Neuronal stem cell (in vitro differentiated cells): ENCODE measurements at regions not wholly inside any gene's neighbourhood (a gene's known extent, or its start where the extent isn't known, plus 50 kb on each side); places are given as distances from the start of the nearest gene placed in this dataset.

Experiments used
- DNase-seq: peaks from one replicate; pipeline ENCODE4 v3.0.0-alpha.2; 2013; ENCODE audit warnings: low spot score
- H2AFZ ChIP-seq: one replicate; pipeline ENCODE4 v1.6.1; 2013; ENCODE audit warnings: mild to moderate bottlenecking, low read length, inconsistent platforms
- H2AK5ac ChIP-seq: 2 replicates; pipeline ENCODE4 v1.6.1; 2013; ENCODE audit warnings: low read depth, mild to moderate bottlenecking, inconsistent platforms, low read length, moderate library complexity, mixed read lengths
- H2BK120ac ChIP-seq: 2 replicates; pipeline ENCODE4 v1.6.1; 2013; ENCODE audit warnings: low read depth, mild to moderate bottlenecking, inconsistent platforms, low read length, moderate library complexity, mixed read lengths
- H2BK12ac ChIP-seq: one replicate; pipeline ENCODE4 v1.6.1; 2013; ENCODE audit warnings: low read length, inconsistent platforms
- H2BK15ac ChIP-seq: 2 replicates; pipeline ENCODE4 v1.6.1; 2013; ENCODE audit warnings: mild to moderate bottlenecking, low read length, inconsistent platforms, mixed read lengths
- H2BK5ac ChIP-seq: one replicate; pipeline ENCODE4 v1.6.1; 2013; ENCODE audit warnings: inconsistent platforms, mild to moderate bottlenecking, low read length, moderate library complexity
- H3K14ac ChIP-seq: one replicate; pipeline ENCODE4 v1.6.1; 2013; ENCODE audit warnings: low read length, inconsistent platforms
- H3K18ac ChIP-seq: 2 replicates; pipeline ENCODE4 v1.6.1; 2013; ENCODE audit warnings: low read length, inconsistent platforms
- H3K23ac ChIP-seq: 2 replicates; pipeline ENCODE4 v1.6.1; 2013; ENCODE audit warnings: low read depth, mild to moderate bottlenecking, mixed read lengths, low read length, inconsistent platforms; ENCODE audit not compliant: poor library complexity
- H3K27ac ChIP-seq: replicated peaks from 3 replicates; pipeline ENCODE4 v1.5.1; 2013; ENCODE audit warnings: low read length, inconsistent platforms
- H3K27me3 ChIP-seq, 3 experiments: 2 replicates each; pipeline ENCODE4 v1.6.1; 2013; ENCODE audit warnings: low read length in 3 of 3, mild to moderate bottlenecking in 2 of 3, inconsistent platforms in 1 of 3, low read depth in 1 of 3, mixed read lengths in 1 of 3, moderate library complexity in 1 of 3; ENCODE audit not compliant: control insufficient read depth in 3 of 3, insufficient read depth in 3 of 3
- H3K36me3 ChIP-seq, 2 donors: replicated peaks in 1 of 2; 2 replicates each; pipeline ENCODE4 v1.6.1; 2013; ENCODE audit warnings: low read length in 2 of 2; ENCODE audit not compliant: control insufficient read depth in 2 of 2, insufficient read depth in 2 of 2
- H3K4ac ChIP-seq: 2 replicates; pipeline ENCODE4 v1.6.1; 2013; ENCODE audit warnings: inconsistent platforms, mild to moderate bottlenecking, low read length, moderate library complexity
- H3K4me1 ChIP-seq, 2 donors: 1 replicate in 1 of 2; 2 replicates in 1 of 2; pipeline ENCODE4 v1.6.1; 2013; ENCODE audit warnings: low read length in 2 of 2, low read depth in 1 of 2; ENCODE audit not compliant: control insufficient read depth in 2 of 2, insufficient read depth in 1 of 2
- H3K4me2 ChIP-seq: one replicate; pipeline ENCODE4 v1.6.1; 2013; ENCODE audit warnings: mild to moderate bottlenecking, low read length, inconsistent platforms; ENCODE audit not compliant: insufficient read depth, poor library complexity, severe bottlenecking
- H3K4me3 ChIP-seq, 2 donors: 2 replicates each; pipeline ENCODE4 v1.5.1; 2013; ENCODE audit warnings: low read length in 2 of 2, mild to moderate bottlenecking in 2 of 2, inconsistent platforms in 1 of 2, moderate library complexity in 1 of 2
- H3K79me1 ChIP-seq: one replicate; pipeline ENCODE4 v1.6.1; 2013; ENCODE audit warnings: low read depth, mild to moderate bottlenecking, inconsistent platforms, low read length, moderate library complexity
- H3K9ac ChIP-seq: one replicate; pipeline ENCODE4 v1.6.1; 2013; ENCODE audit warnings: mild to moderate bottlenecking, low read depth, low read length, inconsistent platforms; ENCODE audit not compliant: poor library complexity
- H3K9me3 ChIP-seq, 2 donors: replicated peaks in 1 of 2; 2 replicates each; pipeline versions ENCODE3 to v1.6.1; 2013; ENCODE audit warnings: low read length in 2 of 2, mild to moderate bottlenecking in 2 of 2, inconsistent platforms in 1 of 2, low read depth in 1 of 2, mixed read lengths in 1 of 2, moderate library complexity in 1 of 2; ENCODE audit not compliant: control insufficient read depth in 2 of 2, insufficient read depth in 1 of 2
- H4K8ac ChIP-seq: one replicate; pipeline ENCODE4 v1.6.1; 2013; ENCODE audit warnings: low read depth, mild to moderate bottlenecking, inconsistent platforms, low read length, moderate library complexity
- H4K91ac ChIP-seq: one replicate; pipeline ENCODE4 v1.6.1; 2013; ENCODE audit warnings: low read length, low read depth, mild to moderate bottlenecking, inconsistent platforms; ENCODE audit not compliant: poor library complexity
- WGBS, 2 donors: extraction: QIAGEN DNeasy Blood & Tissue Kit; methylation state at CpG; one replicate each; pipeline ENCODE4 v1.1.7; 2013; ENCODE audit warnings: missing lambda C conversion rate in 2 of 2, mixed read lengths in 1 of 2; ENCODE audit not compliant: insufficient read length in 2 of 2, insufficient replicate concordance in 1 of 2; ENCODE audit errors: extremely low coverage in 2 of 2; 5-methylcytosine and 5-hydroxymethylcytosine counted together

GRCh38 chr13:91155512-91156114 is 191.9 kb upstream of the MIR17HG start:
- Histone ChIP-seq H2AK5ac (no peak overlapping the region), H4K91ac (no peak overlapping the region), H2BK120ac (no peak overlapping the region), H2BK5ac (no peak overlapping the region), H3K4me1 (peaks cover 1 to 12% of the 10 kb centered on the region in 2 donors), H3K14ac (no peak overlapping the region), H3K27me3 (no peaks in the 10 kb centered on the region), H3K4me2 (no peak overlapping the region), H2BK12ac (no peak overlapping the region), H3K4ac (no peak overlapping the region), H2AFZ (peak overlapping the region; percentile 74), H3K9me3 (peaks cover 0 to 1% of the 10 kb centered on the region in 2 donors), H3K23ac (no peak overlapping the region), H3K9ac (no peak overlapping the region), H3K4me3 (no peak overlapping the region), H2BK15ac (no peak overlapping the region), H4K8ac (no peak overlapping the region), H3K27ac (peak overlapping the region; percentile 4), H3K36me3 (no peaks in the 10 kb centered on the region), H3K18ac (no peak overlapping the region), H3K79me1 (no peaks in the 10 kb centered on the region)
- no CpG with 5 or more reads among the region's 5 CpGs for WGBS, 2 donors
- no peak for DNase-seq

GRCh38 chr13:91157273-91158016 is 190.0 kb upstream of the MIR17HG start:
- Histone ChIP-seq H2AFZ (no peak overlapping the region), H3K4me2 (no peak overlapping the region), H3K4me3 (no peak overlapping the region), H3K9me3 (peaks cover 0 to 6% of the 10 kb centered on the region in 2 donors), H3K9ac (no peak overlapping the region), H3K79me1 (no peaks in the 10 kb centered on the region), H3K4ac (no peak overlapping the region), H3K18ac (no peak overlapping the region), H2BK120ac (no peak overlapping the region), H4K91ac (no peak overlapping the region), H3K27me3 (no peaks in the 10 kb centered on the region), H4K8ac (no peak overlapping the region), H2BK12ac (no peak overlapping the region), H2BK5ac (no peak overlapping the region), H2AK5ac (no peak overlapping the region), H3K14ac (no peak overlapping the region), H3K4me1 (peaks cover 1 to 10% of the 10 kb centered on the region in 2 donors), H3K27ac (no peak overlapping the region), H3K36me3 (no peaks in the 10 kb centered on the region), H3K23ac (no peak overlapping the region), H2BK15ac (no peak overlapping the region)
- no peak for DNase-seq
- no CpG with 5 or more reads among the region's 4 CpGs for WGBS, 2 donors

- no peaks in the 10 kb centered on the region for H3K36me3 ChIP-seq
- H2BK15ac ChIP-seq: no peak overlapping the region
- H3K4ac ChIP-seq: no peak overlapping the region
- H2AFZ ChIP-seq: no peak overlapping the region
- no peaks in the 10 kb centered on the region for H3K27me3 ChIP-seq
- peaks cover 1 to 10% of the 10 kb centered on the region in 2 donors for H3K4me1 ChIP-seq
- no peak overlapping the region for H3K27ac ChIP-seq
- no peak for DNase-seq
- no peak overlapping the region for H4K8ac ChIP-seq
- no peak overlapping the region for H2BK5ac ChIP-seq
- no peak overlapping the region for H3K14ac ChIP-seq
- H4K91ac ChIP-seq: no peak overlapping the region
- H3K23ac ChIP-seq: no peak overlapping the region
- no peaks in the 10 kb centered on the region for H3K79me1 ChIP-seq
- no peak overlapping the region for H2AK5ac ChIP-seq
- peaks cover 0 to 6% of the 10 kb centered on the region in 2 donors for H3K9me3 ChIP-seq
- no peak overlapping the region for H3K4me3 ChIP-seq
- no CpG with 5 or more reads among the region's 4 CpGs for WGBS, 2 donors
- no peak overlapping the region for H3K18ac ChIP-seq
- H2BK12ac ChIP-seq: no peak overlapping the region
- no peak overlapping the region for H2BK120ac ChIP-seq
- no peak overlapping the region for H3K9ac ChIP-seq
- H3K4me2 ChIP-seq: no peak overlapping the region
These were observed 189.5 kb upstream of the MIR17HG start for GRCh38 chr13:91158017-91158395.

- H3K4ac ChIP-seq: no peak overlapping the region
- peaks cover 0 to 11% of the 10 kb centered on the region in 2 donors for H3K9me3 ChIP-seq
- WGBS, 2 donors: no CpG with 5 or more reads among the region's 3 CpGs
- no peaks in the 10 kb centered on the region for H3K36me3 ChIP-seq
- no peak overlapping the region for H3K27ac ChIP-seq
- no peak for DNase-seq
- H3K23ac ChIP-seq: no peak overlapping the region
- no peak overlapping the region for H3K18ac ChIP-seq
- H3K79me1 ChIP-seq: no peaks in the 10 kb centered on the region
- no peak overlapping the region for H4K8ac ChIP-seq
- no peak overlapping the region for H2BK15ac ChIP-seq
- peak overlapping the region; percentile 44 for H2BK5ac ChIP-seq
- no peak overlapping the region for H3K4me3 ChIP-seq
- no peak overlapping the region for H3K9ac ChIP-seq
- H2AFZ ChIP-seq: no peak overlapping the region
- H3K4me2 ChIP-seq: no peak overlapping the region
- no peaks in the 10 kb centered on the region for H3K27me3 ChIP-seq
- H2BK120ac ChIP-seq: no peak overlapping the region
- no peak overlapping the region for H2AK5ac ChIP-seq
- H3K4me1 ChIP-seq: no peaks in the 10 kb centered on the region
- no peak overlapping the region for H2BK12ac ChIP-seq
- H4K91ac ChIP-seq: no peak overlapping the region
- no peak overlapping the region for H3K14ac ChIP-seq
These were observed 185.3 kb upstream of the MIR17HG start for GRCh38 chr13:91162180-91162579.
